ENCODE measurements at regions not wholly inside any gene's neighbourhood (a gene's known extent, or its start where the extent isn't known, plus 50 kb on each side); places are given as distances from the start of the nearest gene placed in this dataset.

DNA sequence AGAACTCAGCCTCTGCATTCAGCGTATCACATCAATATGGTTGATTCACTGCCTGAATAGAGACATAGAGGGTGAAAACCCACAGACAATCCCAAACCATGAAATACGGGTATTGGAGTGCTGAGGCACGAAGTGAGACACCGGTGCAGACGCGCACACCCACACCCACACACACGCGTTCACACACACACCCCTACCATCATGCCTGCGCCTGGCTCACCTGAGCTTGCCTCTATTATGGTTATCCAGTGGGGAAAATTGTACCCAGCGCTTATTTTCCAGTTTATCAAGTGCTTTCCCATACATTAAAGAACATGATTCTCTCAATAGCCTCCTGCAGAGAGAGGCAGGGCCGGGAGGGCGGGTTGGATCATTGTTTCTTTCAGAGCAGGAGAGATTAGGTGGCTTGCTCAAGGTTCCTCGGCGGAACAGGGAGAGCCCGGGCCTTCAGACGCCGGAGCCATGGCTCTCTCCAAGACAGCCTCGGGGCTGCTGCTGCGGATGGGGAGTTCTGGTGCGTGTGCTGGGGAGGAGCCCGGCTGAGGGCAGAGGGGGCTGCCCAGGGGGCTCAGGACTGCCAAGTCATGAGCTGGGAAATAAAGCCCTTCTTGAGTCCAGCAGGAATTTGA lies 78.9 kb upstream of the THY1 start:
- Histone ChIP-seq H3K27ac (ENCODE audit: low read depth in 1 of 2, low read length in 2 of 2) (no peak overlapping the region), H3K9me3 (replicated peaks in 1 of 2; ENCODE audit: control insufficient read depth in 1 of 2, insufficient read depth in 1 of 2, low read length in 2 of 2) (no peaks in the 10 kb centered on the region), H3K4me2 (replicated peaks; ENCODE audit: extremely low read depth, low read length, poor library complexity, severe bottlenecking) (no peak overlapping the region), H3K9ac (ENCODE audit: insufficient read depth, low read length, poor library complexity, severe bottlenecking) (no peak overlapping the region), H2AFZ (ENCODE audit: insufficient read depth, low read depth, low read length, poor library complexity, severe bottlenecking) (no peak overlapping the region), H3K4me1 (ENCODE audit: control insufficient read depth in 1 of 2, insufficient read depth in 2 of 2, low read length in 2 of 2) (peaks cover 30 to 31% of the 10 kb centered on the region in 2 donors), H3K79me2 (ENCODE audit: insufficient read depth, low read length) (no peaks in the 10 kb centered on the region), H4K20me1 (ENCODE audit: insufficient read depth, low read length) (no peaks in the 10 kb centered on the region), H3K4me3 (replicated peaks in 1 of 3; ENCODE audit: low read depth in 2 of 3, low read length in 3 of 3) (no peak overlapping the region), H3K36me3 (replicated peaks in 1 of 2; ENCODE audit: control insufficient read depth in 1 of 2, insufficient read depth in 2 of 2, low read length in 2 of 2) (no peaks in the 10 kb centered on the region), H3K27me3 (ENCODE audit: control insufficient read depth in 2 of 2, insufficient read depth in 2 of 2, low read length in 2 of 2) (peaks cover 0 to 3% of the 10 kb centered on the region in 2 donors)
- H3K27ac Mint-ChIP-seq = no peak overlapping the region
- H3K27me3 Mint-ChIP-seq (ENCODE audit: low read depth in 3 of 3) = peaks cover 12 to 15% (median 13%) of the 10 kb centered on the region in 3 donors
- 76% methylated on average over 10 of the region's 21 CpGs for WGBS (ENCODE audit: insufficient coverage)
- H3K4me3 Mint-ChIP-seq = no peak overlapping the region
- peaks cover 32% of the 10 kb centered on the region for H3K4me1 Mint-ChIP-seq
- no peak for DNase-seq
- TF ChIP-seq, protein P1, sequence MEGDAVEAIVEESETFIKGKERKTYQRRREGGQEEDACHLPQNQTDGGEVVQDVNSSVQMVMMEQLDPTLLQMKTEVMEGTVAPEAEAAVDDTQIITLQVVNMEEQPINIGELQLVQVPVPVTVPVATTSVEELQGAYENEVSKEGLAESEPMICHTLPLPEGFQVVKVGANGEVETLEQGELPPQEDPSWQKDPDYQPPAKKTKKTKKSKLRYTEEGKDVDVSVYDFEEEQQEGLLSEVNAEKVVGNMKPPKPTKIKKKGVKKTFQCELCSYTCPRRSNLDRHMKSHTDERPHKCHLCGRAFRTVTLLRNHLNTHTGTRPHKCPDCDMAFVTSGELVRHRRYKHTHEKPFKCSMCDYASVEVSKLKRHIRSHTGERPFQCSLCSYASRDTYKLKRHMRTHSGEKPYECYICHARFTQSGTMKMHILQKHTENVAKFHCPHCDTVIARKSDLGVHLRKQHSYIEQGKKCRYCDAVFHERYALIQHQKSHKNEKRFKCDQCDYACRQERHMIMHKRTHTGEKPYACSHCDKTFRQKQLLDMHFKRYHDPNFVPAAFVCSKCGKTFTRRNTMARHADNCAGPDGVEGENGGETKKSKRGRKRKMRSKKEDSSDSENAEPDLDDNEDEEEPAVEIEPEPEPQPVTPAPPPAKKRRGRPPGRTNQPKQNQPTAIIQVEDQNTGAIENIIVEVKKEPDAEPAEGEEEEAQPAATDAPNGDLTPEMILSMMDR (IDR thresholded peaks at IDR 0.05) = no peak
- peaks cover 0 to 8% (median 4%) of the 10 kb centered on the region in 7 donors for H3K9me3 Mint-ChIP-seq
- H3K36me3 Mint-ChIP-seq = peaks cover 0 to 2% of the 10 kb centered on the region in 2 donors
- intact Hi-C loops (cut with micrococcal nuclease) = no loop called here

DNA sequence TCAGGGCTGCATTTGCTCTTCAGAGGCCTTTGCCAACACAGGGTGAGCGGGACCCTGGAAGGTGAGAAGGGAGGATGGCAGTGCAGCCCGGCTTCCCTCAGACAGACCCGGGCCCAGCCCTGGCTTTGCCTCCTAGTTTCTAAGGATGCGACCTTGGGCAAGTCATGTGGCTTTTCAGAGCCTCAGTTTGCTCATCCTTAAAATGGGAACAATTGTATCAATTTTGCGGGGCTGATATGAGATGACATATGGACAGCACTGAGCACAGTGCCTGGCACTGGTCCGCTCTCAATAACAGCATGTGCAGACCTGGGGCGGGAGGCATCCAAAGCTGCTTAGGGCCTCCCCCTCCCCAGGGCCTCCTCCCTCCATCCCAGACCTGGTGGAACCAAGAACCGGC lies 74.7 kb upstream of the THY1 start:
- Mint-ChIP-seq H3K4me1 (no peaks in the 10 kb centered on the region), H3K4me3 (no peak overlapping the region), H3K36me3 (no peaks in the 10 kb centered on the region), H3K9me3 (peaks cover 0 to 2% (median 0%) of the 10 kb centered on the region in 7 donors), H3K27ac (no peak overlapping the region), H3K27me3 (ENCODE audit: low read depth in 3 of 3) (peaks cover 16 to 20% (median 20%) of the 10 kb centered on the region in 3 donors)
- Histone ChIP-seq H3K27ac (ENCODE audit: low read depth in 1 of 2, low read length in 2 of 2) (no peak overlapping the region), H3K4me2 (replicated peaks; ENCODE audit: extremely low read depth, low read length, poor library complexity, severe bottlenecking) (no peak overlapping the region), H4K20me1 (ENCODE audit: insufficient read depth, low read length) (no peaks in the 10 kb centered on the region), H3K27me3 (ENCODE audit: control insufficient read depth in 2 of 2, insufficient read depth in 2 of 2, low read length in 2 of 2) (peaks cover 0 to 3% of the 10 kb centered on the region in 2 donors), H2AFZ (ENCODE audit: insufficient read depth, low read depth, low read length, poor library complexity, severe bottlenecking) (no peak overlapping the region), H3K4me3 (replicated peaks in 1 of 3; ENCODE audit: low read depth in 2 of 3, low read length in 3 of 3) (no peak overlapping the region), H3K36me3 (replicated peaks in 1 of 2; ENCODE audit: control insufficient read depth in 1 of 2, insufficient read depth in 2 of 2, low read length in 2 of 2) (no peaks in the 10 kb centered on the region), H3K79me2 (ENCODE audit: insufficient read depth, low read length) (no peaks in the 10 kb centered on the region), H3K4me1 (ENCODE audit: control insufficient read depth in 1 of 2, insufficient read depth in 2 of 2, low read length in 2 of 2) (no peaks in the 10 kb centered on the region), H3K9ac (ENCODE audit: insufficient read depth, low read length, poor library complexity, severe bottlenecking) (no peak overlapping the region), H3K9me3 (replicated peaks in 1 of 2; ENCODE audit: control insufficient read depth in 1 of 2, insufficient read depth in 1 of 2, low read length in 2 of 2) (no peaks in the 10 kb centered on the region)
- TF ChIP-seq, protein P1 (IDR thresholded peaks at IDR 0.05) = no peak
- 88% methylated on average over 7 of the region's 8 CpGs for WGBS (ENCODE audit: insufficient coverage)
- intact Hi-C loops (cut with micrococcal nuclease) = no loop called here
- DNase-seq = no peak
